ENCODE measurements at regions not wholly inside any gene's neighbourhood (a gene's known extent, or its start where the extent isn't known, plus 50 kb on each side); places are given as distances from the start of the nearest gene placed in this dataset.
A peak's percentile ranks its signal among the peaks of the same experiment; 100 is the strongest.

DNA sequence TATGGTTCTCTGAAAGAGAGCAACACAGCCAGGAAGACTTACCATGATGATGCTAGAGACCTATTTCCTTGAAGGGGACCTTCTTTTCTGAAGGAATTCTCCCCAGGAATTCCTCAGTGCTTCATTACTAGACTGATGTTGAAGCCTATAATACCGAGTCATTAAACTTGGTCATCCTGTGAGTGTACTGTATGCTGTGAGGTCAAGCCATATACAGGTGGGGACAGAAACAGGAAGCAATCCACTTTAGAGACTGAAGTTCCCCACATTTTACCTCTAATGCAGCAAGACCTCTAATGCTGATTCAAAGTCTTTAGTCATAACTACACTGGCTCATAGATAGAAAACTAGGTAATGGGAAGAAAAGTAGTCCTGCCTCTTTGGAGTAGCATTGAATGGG lies 77.1 kb upstream of the RASEF start:
- WGBS (ENCODE audit: insufficient coverage), result no CpG with 5 or more reads among the region's 1 CpG
- H3K9me3 ChIP-seq (ENCODE audit: control extremely low read depth in 1 of 5, control insufficient read depth in 4 of 5, insufficient read depth in 2 of 5, low read depth in 1 of 5, low read length in 4 of 5), result no peaks in the 10 kb centered on the region
- no peak overlapping the region for H3K4me3 ChIP-seq (ENCODE audit: control insufficient read depth in 1 of 7, extremely low read depth in 1 of 7, insufficient read depth in 4 of 7, low read depth in 2 of 7, low read length in 6 of 7)
- ChIA-PET CTCF (no interaction called here), POLR2A (no interaction called here)
- H3K27me3 ChIP-seq (replicated peaks in 2 of 5; ENCODE audit: control insufficient read depth in 4 of 5, insufficient read depth in 5 of 5, low read length in 4 of 5), result no peaks in the 10 kb centered on the region
- H3K27ac ChIP-seq (ENCODE audit: insufficient read depth in 1 of 2, low read depth in 1 of 2, low read length in 2 of 2, poor library complexity in 1 of 2, severe bottlenecking in 2 of 2), result no peak overlapping the region
- no peaks in the 10 kb centered on the region for H3K36me3 ChIP-seq (ENCODE audit: control insufficient read depth in 4 of 4, insufficient read depth in 4 of 4, low read length in 3 of 4)
- no peaks in the 10 kb centered on the region for H3K4me1 ChIP-seq (ENCODE audit: control extremely low read depth in 1 of 4, control insufficient read depth in 4 of 4, insufficient read depth in 4 of 4, low read length in 3 of 4)
- no peak for DNase-seq

DNA sequence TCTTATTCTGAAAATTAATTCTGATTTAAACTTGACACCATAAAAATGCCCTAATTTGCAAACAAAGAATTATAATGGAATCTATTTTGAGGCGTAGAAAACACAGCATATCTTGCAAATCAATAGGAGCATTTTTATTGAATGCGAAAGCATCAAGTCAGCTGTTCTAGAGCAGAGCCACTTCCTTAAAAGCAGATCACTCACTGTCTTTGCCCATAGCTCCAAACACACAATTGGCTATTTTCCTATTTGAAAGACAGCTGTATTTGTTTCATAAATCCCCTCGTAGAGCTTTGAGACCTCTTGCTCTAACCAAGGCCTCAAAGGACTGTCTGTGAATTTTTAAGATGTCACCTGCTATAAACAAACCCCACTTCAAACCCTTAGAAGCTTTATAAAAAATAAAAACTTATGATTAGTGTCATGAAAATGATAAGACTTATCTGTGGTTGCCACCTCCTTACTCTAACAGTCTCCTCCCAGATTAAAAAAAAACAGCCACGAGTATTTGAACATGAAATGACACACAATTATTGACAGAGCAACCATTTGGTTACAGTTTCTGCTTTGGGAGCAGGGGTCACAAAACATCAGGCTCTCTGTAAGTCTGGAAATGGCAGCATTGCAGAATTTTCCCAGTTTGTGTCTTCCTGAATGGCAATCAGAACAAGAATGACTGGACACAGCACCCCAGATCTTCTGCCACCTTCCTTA lies 75.6 kb upstream of the RASEF start:
- WGBS (ENCODE audit: insufficient coverage), result 71% methylated on average over 3 of the region's 4 CpGs
- no peaks in the 10 kb centered on the region for H3K36me3 ChIP-seq (ENCODE audit: control insufficient read depth in 4 of 4, insufficient read depth in 4 of 4, low read length in 3 of 4)
- peak in 1 of 3 donors; percentile 2 for DNase-seq

DNA sequence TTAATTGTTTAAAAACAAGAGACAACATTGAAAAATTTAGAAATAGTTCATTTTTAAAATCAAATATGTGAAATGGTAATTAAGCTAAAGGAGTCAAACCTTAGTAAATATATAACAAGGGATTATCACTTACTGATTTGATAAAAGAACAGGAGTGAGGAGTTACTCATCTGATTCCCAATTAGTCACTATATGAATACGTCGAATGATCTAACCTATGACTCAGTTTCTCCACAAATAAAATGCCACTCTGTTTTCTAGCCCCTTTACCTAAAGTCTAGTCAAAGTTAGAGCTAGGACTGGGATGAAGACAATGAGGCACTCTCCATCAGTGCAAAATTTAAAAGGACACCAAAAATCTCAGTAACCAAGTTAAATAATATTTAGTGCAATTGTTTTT lies 70.4 kb upstream of the RASEF start:
- Histone ChIP-seq H3K27ac (ENCODE audit: insufficient read depth in 1 of 2, low read depth in 1 of 2, low read length in 2 of 2, poor library complexity in 1 of 2, severe bottlenecking in 2 of 2) (no peak overlapping the region), H3K27me3 (replicated peaks in 2 of 5; ENCODE audit: control insufficient read depth in 4 of 5, insufficient read depth in 5 of 5, low read length in 4 of 5) (no peaks in the 10 kb centered on the region), H3K9me3 (ENCODE audit: control extremely low read depth in 1 of 5, control insufficient read depth in 4 of 5, insufficient read depth in 2 of 5, low read depth in 1 of 5, low read length in 4 of 5) (peaks cover 0 to 4% (median 0%) of the 10 kb centered on the region in 5 experiments), H3K36me3 (ENCODE audit: control insufficient read depth in 4 of 4, insufficient read depth in 4 of 4, low read length in 3 of 4) (no peaks in the 10 kb centered on the region), H3K4me3 (ENCODE audit: control insufficient read depth in 1 of 7, extremely low read depth in 1 of 7, insufficient read depth in 4 of 7, low read depth in 2 of 7, low read length in 6 of 7) (no peak overlapping the region), H3K4me1 (ENCODE audit: control extremely low read depth in 1 of 4, control insufficient read depth in 4 of 4, insufficient read depth in 4 of 4, low read length in 3 of 4) (no peaks in the 10 kb centered on the region)
- DNase-seq, result no peak
- WGBS (ENCODE audit: insufficient coverage), result 100% methylated on average over 2 of the region's 2 CpGs
- POLR2A ChIA-PET, result no interaction called here
- CTCF ChIA-PET, result no interaction called here

More for the DNA sequence above, 75.6 kb upstream of the RASEF start:
- Histone ChIP-seq H3K9me3 (ENCODE audit: control extremely low read depth in 1 of 5, control insufficient read depth in 4 of 5, insufficient read depth in 2 of 5, low read depth in 1 of 5, low read length in 4 of 5) (no peaks in the 10 kb centered on the region), H3K27ac (ENCODE audit: insufficient read depth in 1 of 2, low read depth in 1 of 2, low read length in 2 of 2, poor library complexity in 1 of 2, severe bottlenecking in 2 of 2) (no peak overlapping the region), H3K4me3 (ENCODE audit: control insufficient read depth in 1 of 7, extremely low read depth in 1 of 7, insufficient read depth in 4 of 7, low read depth in 2 of 7, low read length in 6 of 7) (no peak overlapping the region), H3K4me1 (ENCODE audit: control extremely low read depth in 1 of 4, control insufficient read depth in 4 of 4, insufficient read depth in 4 of 4, low read length in 3 of 4) (no peaks in the 10 kb centered on the region), H3K27me3 (replicated peaks in 2 of 5; ENCODE audit: control insufficient read depth in 4 of 5, insufficient read depth in 5 of 5, low read length in 4 of 5) (no peaks in the 10 kb centered on the region)
- POLR2A ChIA-PET, result no interaction called here
- CTCF ChIA-PET, result no interaction called here

DNA sequence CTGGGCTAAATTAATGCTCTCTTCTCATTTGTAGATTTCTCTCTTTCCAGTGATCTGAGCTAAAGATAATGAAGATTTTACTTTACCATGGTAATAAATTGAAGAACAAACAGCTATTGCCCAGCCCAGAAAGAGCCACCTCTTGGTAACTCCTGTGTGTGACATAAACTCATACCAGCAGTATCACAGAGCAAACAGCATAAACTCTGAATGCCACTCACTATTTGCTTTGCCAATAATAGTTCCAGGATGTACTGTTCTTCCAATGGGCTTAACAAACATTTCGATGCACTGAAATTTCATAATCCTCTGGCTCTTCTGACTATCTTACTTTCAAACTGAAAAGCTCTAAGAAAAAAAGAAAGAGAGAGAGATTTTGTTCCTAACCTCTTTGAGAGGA lies 69.8 kb upstream of the RASEF start:
- no peak overlapping the region for H3K27ac ChIP-seq (ENCODE audit: insufficient read depth in 1 of 2, low read depth in 1 of 2, low read length in 2 of 2, poor library complexity in 1 of 2, severe bottlenecking in 2 of 2)
- H3K9me3 ChIP-seq (ENCODE audit: control extremely low read depth in 1 of 5, control insufficient read depth in 4 of 5, insufficient read depth in 2 of 5, low read depth in 1 of 5, low read length in 4 of 5), result peaks cover 0 to 8% (median 0%) of the 10 kb centered on the region in 5 experiments
- CTCF ChIA-PET, result no interaction called here
- H3K27me3 ChIP-seq (replicated peaks in 2 of 5; ENCODE audit: control insufficient read depth in 4 of 5, insufficient read depth in 5 of 5, low read length in 4 of 5), result no peaks in the 10 kb centered on the region
- POLR2A ChIA-PET, result no interaction called here
- DNase-seq, result no peak
- H3K4me3 ChIP-seq (ENCODE audit: control insufficient read depth in 1 of 7, extremely low read depth in 1 of 7, insufficient read depth in 4 of 7, low read depth in 2 of 7, low read length in 6 of 7), result no peak overlapping the region
- H3K4me1 ChIP-seq (ENCODE audit: control extremely low read depth in 1 of 4, control insufficient read depth in 4 of 4, insufficient read depth in 4 of 4, low read length in 3 of 4), result no peaks in the 10 kb centered on the region
- whole genome bisulfite sequencing (ENCODE audit: insufficient coverage), result no CpG with 5 or more reads among the region's 1 CpG
- H3K36me3 ChIP-seq (ENCODE audit: control insufficient read depth in 4 of 4, insufficient read depth in 4 of 4, low read length in 3 of 4), result no peaks in the 10 kb centered on the region

DNA sequence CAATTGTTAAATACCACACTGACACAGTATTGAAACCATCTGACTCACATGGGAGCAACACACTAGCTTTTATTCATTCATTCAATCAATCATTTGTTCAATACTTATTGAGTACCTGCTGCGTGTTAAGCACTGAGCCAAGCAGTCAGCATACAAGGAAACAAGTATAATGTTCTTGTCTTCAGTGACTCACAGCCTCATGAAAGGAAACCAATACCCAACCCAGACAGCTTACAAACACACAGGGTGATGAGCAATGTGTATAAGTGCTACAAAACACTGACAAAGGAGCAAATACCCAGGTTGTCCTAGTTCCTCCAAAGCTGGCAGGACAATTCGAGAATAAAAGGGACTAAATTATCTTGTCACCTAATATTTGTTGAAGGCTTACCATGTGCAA lies 67.6 kb upstream of the RASEF start:
- CTCF ChIA-PET, result no interaction called here
- Histone ChIP-seq H3K27ac (ENCODE audit: insufficient read depth in 1 of 2, low read depth in 1 of 2, low read length in 2 of 2, poor library complexity in 1 of 2, severe bottlenecking in 2 of 2) (no peak overlapping the region), H3K36me3 (ENCODE audit: control insufficient read depth in 4 of 4, insufficient read depth in 4 of 4, low read length in 3 of 4) (no peaks in the 10 kb centered on the region), H3K9me3 (ENCODE audit: control extremely low read depth in 1 of 5, control insufficient read depth in 4 of 5, insufficient read depth in 2 of 5, low read depth in 1 of 5, low read length in 4 of 5) (peaks cover 0 to 8% (median 0%) of the 10 kb centered on the region in 5 experiments), H3K4me3 (ENCODE audit: control insufficient read depth in 1 of 7, extremely low read depth in 1 of 7, insufficient read depth in 4 of 7, low read depth in 2 of 7, low read length in 6 of 7) (no peak overlapping the region), H3K27me3 (replicated peaks in 2 of 5; ENCODE audit: control insufficient read depth in 4 of 5, insufficient read depth in 5 of 5, low read length in 4 of 5) (no peaks in the 10 kb centered on the region), H3K4me1 (ENCODE audit: control extremely low read depth in 1 of 4, control insufficient read depth in 4 of 4, insufficient read depth in 4 of 4, low read length in 3 of 4) (no peaks in the 10 kb centered on the region)
- WGBS (ENCODE audit: insufficient coverage), result 88% methylated on average over 1 of the region's 2 CpGs
- DNase-seq, result no peak
- POLR2A ChIA-PET, result no interaction called here

DNA sequence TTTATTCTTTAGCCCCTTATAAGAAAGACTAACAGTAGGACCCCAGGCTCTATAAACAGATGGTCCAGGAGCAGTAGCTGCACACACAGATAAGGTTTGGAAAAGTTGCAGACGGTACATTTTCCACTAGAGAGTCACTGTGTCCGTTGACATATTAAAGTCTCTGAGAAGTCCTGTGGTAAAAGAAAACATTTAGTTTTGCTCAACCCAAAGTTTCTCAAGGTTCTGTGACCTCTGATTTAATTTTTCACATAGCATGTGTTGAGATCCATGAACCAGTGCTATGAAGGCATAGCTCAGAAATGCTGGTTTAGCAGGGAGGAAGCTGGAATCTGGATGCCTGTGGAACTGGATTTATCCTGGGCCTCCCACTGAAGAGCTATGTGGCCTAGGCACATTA lies 62.7 kb upstream of the RASEF start:
- Histone ChIP-seq H3K4me3 (ENCODE audit: control insufficient read depth in 1 of 7, extremely low read depth in 1 of 7, insufficient read depth in 4 of 7, low read depth in 2 of 7, low read length in 6 of 7) (no peak overlapping the region), H3K4me1 (ENCODE audit: control extremely low read depth in 1 of 4, control insufficient read depth in 4 of 4, insufficient read depth in 4 of 4, low read length in 3 of 4) (no peaks in the 10 kb centered on the region), H3K27ac (ENCODE audit: insufficient read depth in 1 of 2, low read depth in 1 of 2, low read length in 2 of 2, poor library complexity in 1 of 2, severe bottlenecking in 2 of 2) (no peak overlapping the region), H3K27me3 (replicated peaks in 2 of 5; ENCODE audit: control insufficient read depth in 4 of 5, insufficient read depth in 5 of 5, low read length in 4 of 5) (no peaks in the 10 kb centered on the region), H3K9me3 (ENCODE audit: control extremely low read depth in 1 of 5, control insufficient read depth in 4 of 5, insufficient read depth in 2 of 5, low read depth in 1 of 5, low read length in 4 of 5) (peaks cover 0 to 8% (median 0%) of the 10 kb centered on the region in 5 experiments), H3K36me3 (ENCODE audit: control insufficient read depth in 4 of 4, insufficient read depth in 4 of 4, low read length in 3 of 4) (no peaks in the 10 kb centered on the region)
- CTCF ChIA-PET, result no interaction called here
- no peak for DNase-seq
- 96% methylated on average over 2 of the region's 2 CpGs for WGBS (ENCODE audit: insufficient coverage)
- POLR2A ChIA-PET, result no interaction called here

DNA sequence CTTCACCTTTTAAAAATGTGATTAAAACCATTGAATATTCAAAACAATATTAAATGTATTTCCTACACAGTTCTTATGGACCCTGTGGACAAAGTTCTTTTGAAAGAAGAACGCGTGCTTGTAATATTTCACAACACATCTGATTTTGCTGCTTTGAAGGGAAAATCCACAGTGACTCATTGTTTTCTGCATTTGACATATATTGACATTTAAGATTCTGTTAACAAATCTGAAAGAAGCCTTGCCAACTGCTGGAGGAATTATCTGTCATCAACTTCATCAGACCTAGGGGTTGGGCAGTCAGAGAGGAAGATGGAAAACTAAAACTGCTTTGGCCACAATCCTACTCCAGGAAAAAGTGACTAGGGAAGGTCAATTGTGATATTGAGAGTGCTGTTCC lies 56.9 kb upstream of the RASEF start:
- Histone ChIP-seq H3K27ac (ENCODE audit: insufficient read depth in 1 of 2, low read depth in 1 of 2, low read length in 2 of 2, poor library complexity in 1 of 2, severe bottlenecking in 2 of 2) (no peak overlapping the region), H3K9me3 (ENCODE audit: control extremely low read depth in 1 of 5, control insufficient read depth in 4 of 5, insufficient read depth in 2 of 5, low read depth in 1 of 5, low read length in 4 of 5) (no peaks in the 10 kb centered on the region), H3K4me3 (ENCODE audit: control insufficient read depth in 1 of 7, extremely low read depth in 1 of 7, insufficient read depth in 4 of 7, low read depth in 2 of 7, low read length in 6 of 7) (no peak overlapping the region), H3K36me3 (ENCODE audit: control insufficient read depth in 4 of 4, insufficient read depth in 4 of 4, low read length in 3 of 4) (no peaks in the 10 kb centered on the region), H3K27me3 (replicated peaks in 2 of 5; ENCODE audit: control insufficient read depth in 4 of 5, insufficient read depth in 5 of 5, low read length in 4 of 5) (peaks cover 0 to 3% (median 0%) of the 10 kb centered on the region in 5 experiments), H3K4me1 (ENCODE audit: control extremely low read depth in 1 of 4, control insufficient read depth in 4 of 4, insufficient read depth in 4 of 4, low read length in 3 of 4) (no peaks in the 10 kb centered on the region)
- WGBS (ENCODE audit: insufficient coverage), result 83% methylated on average over 2 of the region's 2 CpGs
- no peak for DNase-seq
- ChIA-PET CTCF (no interaction called here), POLR2A (no interaction called here)

All from common myeloid progenitor, CD34-positive (primary cell).